ENCODE measurements at regions not wholly inside any gene's neighbourhood (a gene's known extent, or its start where the extent isn't known, plus 50 kb on each side); places are given as distances from the start of the nearest gene placed in this dataset.

GRCh38 chr17:15109608-15110007 is 155.5 kb downstream of the PMP22 start:
- H3K9me3 ChIP-seq (ENCODE audit: control insufficient read depth in 1 of 2, low read length in 2 of 2), result no peaks in the 10 kb centered on the region
- no peaks in the 10 kb centered on the region for H3K27me3 ChIP-seq (ENCODE audit: low read depth, low read length)
- no peak overlapping the region for H3K4me3 ChIP-seq (ENCODE audit: low read depth in 1 of 2, low read length in 2 of 2)
- peaks cover 0 to 13% of the 10 kb centered on the region in 2 donors for H3K4me1 ChIP-seq (ENCODE audit: control insufficient read depth in 1 of 2, insufficient read depth in 2 of 2, low read length in 2 of 2)
- H3K27ac ChIP-seq (ENCODE audit: low read length), result no peak overlapping the region
- H3K36me3 ChIP-seq (ENCODE audit: control insufficient read depth in 1 of 2, insufficient read depth in 2 of 2, low read length in 2 of 2), result no peaks in the 10 kb centered on the region

DNA sequence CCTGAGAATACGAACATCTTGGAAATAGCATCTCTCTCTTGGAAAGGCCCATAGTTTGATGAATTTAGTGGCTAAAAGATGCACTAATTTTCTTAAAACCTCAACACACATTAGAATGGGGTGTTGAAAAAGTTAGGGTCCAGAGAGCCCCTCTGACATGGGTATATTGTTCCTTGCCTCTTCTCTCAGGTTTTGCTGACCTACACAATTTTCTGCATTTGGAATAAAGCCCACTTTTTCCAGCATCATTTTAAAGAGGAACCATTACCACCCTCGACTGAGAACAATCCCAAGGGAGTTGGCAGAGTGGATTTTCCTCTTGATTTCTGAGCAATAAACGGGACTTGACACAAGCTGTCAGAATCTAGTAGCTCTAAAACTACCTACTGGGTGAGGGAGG is 156.1 kb downstream of the PMP22 start:
- Histone ChIP-seq H3K36me3 (ENCODE audit: control insufficient read depth in 1 of 2, insufficient read depth in 2 of 2, low read length in 2 of 2) (no peaks in the 10 kb centered on the region), H3K27ac (ENCODE audit: low read length) (no peak overlapping the region), H3K9me3 (ENCODE audit: control insufficient read depth in 1 of 2, low read length in 2 of 2) (no peaks in the 10 kb centered on the region), H3K4me3 (ENCODE audit: low read depth in 1 of 2, low read length in 2 of 2) (no peak overlapping the region), H3K4me1 (ENCODE audit: control insufficient read depth in 1 of 2, insufficient read depth in 2 of 2, low read length in 2 of 2) (peaks cover 0 to 13% of the 10 kb centered on the region in 2 donors), H3K27me3 (ENCODE audit: low read depth, low read length) (no peaks in the 10 kb centered on the region)

- Histone ChIP-seq H3K36me3 (ENCODE audit: control insufficient read depth in 1 of 2, insufficient read depth in 2 of 2, low read length in 2 of 2) (no peaks in the 10 kb centered on the region), H3K9me3 (ENCODE audit: control insufficient read depth in 1 of 2, low read length in 2 of 2) (no peaks in the 10 kb centered on the region), H3K4me3 (ENCODE audit: low read depth in 1 of 2, low read length in 2 of 2) (no peak overlapping the region), H3K4me1 (ENCODE audit: control insufficient read depth in 1 of 2, insufficient read depth in 2 of 2, low read length in 2 of 2) (no peaks in the 10 kb centered on the region), H3K27me3 (ENCODE audit: low read depth, low read length) (no peaks in the 10 kb centered on the region), H3K27ac (ENCODE audit: low read length) (no peak overlapping the region)
Observed at GRCh38 chr17:15106540-15106939, 158.6 kb downstream of the PMP22 start.

GRCh38 chr17:15103785-15104184 is 161.3 kb downstream of the PMP22 start:
- Histone ChIP-seq H3K4me3 (ENCODE audit: low read depth in 1 of 2, low read length in 2 of 2) (no peak overlapping the region), H3K27me3 (ENCODE audit: low read depth, low read length) (no peaks in the 10 kb centered on the region), H3K4me1 (ENCODE audit: control insufficient read depth in 1 of 2, insufficient read depth in 2 of 2, low read length in 2 of 2) (no peaks in the 10 kb centered on the region), H3K9me3 (ENCODE audit: control insufficient read depth in 1 of 2, low read length in 2 of 2) (no peaks in the 10 kb centered on the region), H3K36me3 (ENCODE audit: control insufficient read depth in 1 of 2, insufficient read depth in 2 of 2, low read length in 2 of 2) (no peaks in the 10 kb centered on the region), H3K27ac (ENCODE audit: low read length) (no peak overlapping the region)

DNA sequence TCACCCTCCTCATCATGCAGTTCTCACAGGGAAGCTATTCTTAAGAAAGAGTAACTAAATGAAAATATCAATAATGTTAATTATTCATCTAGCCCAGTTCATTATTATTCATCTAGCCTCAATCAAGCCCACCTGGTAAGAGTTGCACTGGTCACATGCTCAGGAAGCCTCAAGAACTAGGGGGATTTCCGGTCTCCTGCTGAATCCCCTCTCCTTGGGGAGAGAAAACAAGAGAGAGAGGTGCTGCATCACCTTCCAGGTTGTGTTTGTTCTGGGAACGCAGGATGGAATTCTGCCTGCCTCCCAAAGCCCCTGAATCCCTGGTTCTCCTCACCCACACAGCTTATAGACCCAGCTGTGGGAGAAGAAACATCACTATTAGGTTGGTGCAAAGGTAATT is 164.0 kb downstream of the PMP22 start:
- no peaks in the 10 kb centered on the region for H3K4me1 ChIP-seq (ENCODE audit: control insufficient read depth in 1 of 2, insufficient read depth in 2 of 2, low read length in 2 of 2)
- no peaks in the 10 kb centered on the region for H3K36me3 ChIP-seq (ENCODE audit: control insufficient read depth in 1 of 2, insufficient read depth in 2 of 2, low read length in 2 of 2)
- H3K27ac ChIP-seq (ENCODE audit: low read length), result no peak overlapping the region
- H3K27me3 ChIP-seq (ENCODE audit: low read depth, low read length), result no peaks in the 10 kb centered on the region
- H3K4me3 ChIP-seq (ENCODE audit: low read depth in 1 of 2, low read length in 2 of 2), result no peak overlapping the region
- H3K9me3 ChIP-seq (ENCODE audit: control insufficient read depth in 1 of 2, low read length in 2 of 2), result no peaks in the 10 kb centered on the region

DNA sequence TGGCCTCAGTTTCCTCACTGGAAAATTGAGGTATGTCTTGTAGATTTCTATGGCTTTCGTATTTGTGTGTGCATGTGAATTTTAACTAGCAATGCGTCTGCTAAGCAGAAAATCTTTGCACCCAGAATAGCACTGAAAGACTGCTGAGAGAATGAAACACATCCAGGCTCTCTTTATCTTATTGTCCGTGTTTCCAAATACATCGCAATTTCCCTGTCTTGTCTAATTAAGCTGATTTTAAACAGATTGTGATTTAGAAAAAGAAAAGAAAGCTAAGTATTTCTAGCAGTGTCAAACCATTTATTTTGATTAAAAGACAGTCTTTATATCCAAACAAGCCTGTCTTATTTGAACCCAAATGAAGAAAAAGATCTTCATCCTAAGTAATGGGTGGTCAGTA is 168.6 kb downstream of the PMP22 start:
- H3K27ac ChIP-seq (ENCODE audit: low read length), result no peak overlapping the region
- H3K36me3 ChIP-seq (ENCODE audit: control insufficient read depth in 1 of 2, insufficient read depth in 2 of 2, low read length in 2 of 2), result no peaks in the 10 kb centered on the region
- no peaks in the 10 kb centered on the region for H3K27me3 ChIP-seq (ENCODE audit: low read depth, low read length)
- no peaks in the 10 kb centered on the region for H3K4me1 ChIP-seq (ENCODE audit: control insufficient read depth in 1 of 2, insufficient read depth in 2 of 2, low read length in 2 of 2)
- no peak overlapping the region for H3K4me3 ChIP-seq (ENCODE audit: low read depth in 1 of 2, low read length in 2 of 2)
- no peaks in the 10 kb centered on the region for H3K9me3 ChIP-seq (ENCODE audit: control insufficient read depth in 1 of 2, low read length in 2 of 2)

DNA sequence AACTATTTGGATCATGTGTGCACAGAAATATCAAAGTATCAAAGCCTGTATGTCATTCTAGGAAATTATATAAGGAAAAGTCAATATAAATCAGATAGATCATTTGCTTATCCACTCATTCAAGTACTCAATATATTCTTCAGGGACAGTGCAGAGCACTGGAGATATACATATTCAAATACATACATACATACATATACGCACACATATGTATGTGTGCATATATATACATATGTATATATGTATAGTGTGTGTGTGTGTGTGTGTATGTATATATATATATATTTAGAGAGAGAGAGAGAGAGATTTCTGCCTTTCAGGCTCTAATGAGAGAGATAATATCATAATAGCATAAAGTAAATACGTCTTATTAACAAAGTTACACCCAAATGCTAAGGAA is 169.2 kb downstream of the PMP22 start:
- no peaks in the 10 kb centered on the region for H3K4me1 ChIP-seq (ENCODE audit: control insufficient read depth in 1 of 2, insufficient read depth in 2 of 2, low read length in 2 of 2)
- H3K27me3 ChIP-seq (ENCODE audit: low read depth, low read length), result no peaks in the 10 kb centered on the region
- H3K9me3 ChIP-seq (ENCODE audit: control insufficient read depth in 1 of 2, low read length in 2 of 2), result no peaks in the 10 kb centered on the region
- H3K4me3 ChIP-seq (ENCODE audit: low read depth in 1 of 2, low read length in 2 of 2), result no peak overlapping the region
- no peaks in the 10 kb centered on the region for H3K36me3 ChIP-seq (ENCODE audit: control insufficient read depth in 1 of 2, insufficient read depth in 2 of 2, low read length in 2 of 2)
- no peak overlapping the region for H3K27ac ChIP-seq (ENCODE audit: low read length)

GRCh38 chr17:15092762-15093161 is 172.4 kb downstream of the PMP22 start:
- Histone ChIP-seq H3K4me1 (ENCODE audit: control insufficient read depth in 1 of 2, insufficient read depth in 2 of 2, low read length in 2 of 2) (no peaks in the 10 kb centered on the region), H3K27me3 (ENCODE audit: low read depth, low read length) (no peaks in the 10 kb centered on the region), H3K9me3 (ENCODE audit: control insufficient read depth in 1 of 2, low read length in 2 of 2) (no peaks in the 10 kb centered on the region), H3K27ac (ENCODE audit: low read length) (no peak overlapping the region), H3K4me3 (ENCODE audit: low read depth in 1 of 2, low read length in 2 of 2) (no peak overlapping the region), H3K36me3 (ENCODE audit: control insufficient read depth in 1 of 2, insufficient read depth in 2 of 2, low read length in 2 of 2) (no peaks in the 10 kb centered on the region)

DNA sequence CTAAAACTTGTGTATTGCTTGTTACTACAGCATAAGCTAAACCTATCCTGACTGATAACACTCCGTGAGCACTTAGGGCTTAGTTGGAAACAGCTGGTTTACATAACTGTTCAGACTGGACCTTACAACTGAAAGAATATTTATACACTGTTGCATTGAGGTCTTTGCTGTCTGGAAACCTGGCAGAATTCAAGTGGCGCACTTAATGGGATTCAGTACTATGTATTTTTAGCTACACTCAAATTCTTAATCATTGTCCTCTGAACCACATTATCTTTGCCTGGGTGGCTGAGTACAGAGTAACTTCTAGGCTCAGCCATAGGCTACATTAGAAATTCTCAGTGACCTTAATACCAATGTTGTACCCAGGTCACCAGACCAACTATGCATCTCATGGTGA is 172.9 kb downstream of the PMP22 start:
- Histone ChIP-seq H3K4me3 (ENCODE audit: low read depth in 1 of 2, low read length in 2 of 2) (no peak overlapping the region), H3K4me1 (ENCODE audit: control insufficient read depth in 1 of 2, insufficient read depth in 2 of 2, low read length in 2 of 2) (no peaks in the 10 kb centered on the region), H3K36me3 (ENCODE audit: control insufficient read depth in 1 of 2, insufficient read depth in 2 of 2, low read length in 2 of 2) (no peaks in the 10 kb centered on the region), H3K27ac (ENCODE audit: low read length) (no peak overlapping the region), H3K27me3 (ENCODE audit: low read depth, low read length) (no peaks in the 10 kb centered on the region), H3K9me3 (ENCODE audit: control insufficient read depth in 1 of 2, low read length in 2 of 2) (no peaks in the 10 kb centered on the region)

DNA sequence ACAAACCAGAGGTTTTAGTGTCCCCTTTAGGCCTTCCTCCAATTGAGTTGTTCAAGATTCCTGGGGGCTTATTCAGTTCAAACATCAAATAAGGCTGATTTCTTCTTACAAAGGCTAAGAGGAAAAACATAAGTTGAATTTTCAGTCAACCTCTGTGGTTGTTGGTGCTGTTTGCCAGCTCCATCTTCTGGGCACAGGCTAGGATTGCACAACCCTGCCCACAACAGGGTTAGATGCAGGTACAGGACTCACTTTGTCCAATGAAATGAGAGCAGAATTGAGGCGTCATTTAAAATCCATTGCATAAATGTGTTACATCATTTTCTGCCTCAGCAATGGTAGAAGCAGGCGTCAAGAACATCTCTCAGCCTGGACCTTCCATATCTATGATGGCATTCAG is 173.3 kb downstream of the PMP22 start:
- H3K36me3 ChIP-seq (ENCODE audit: control insufficient read depth in 1 of 2, insufficient read depth in 2 of 2, low read length in 2 of 2), result no peaks in the 10 kb centered on the region
- no peak overlapping the region for H3K27ac ChIP-seq (ENCODE audit: low read length)
- no peaks in the 10 kb centered on the region for H3K4me1 ChIP-seq (ENCODE audit: control insufficient read depth in 1 of 2, insufficient read depth in 2 of 2, low read length in 2 of 2)
- H3K4me3 ChIP-seq (ENCODE audit: low read depth in 1 of 2, low read length in 2 of 2), result no peak overlapping the region
- H3K9me3 ChIP-seq (ENCODE audit: control insufficient read depth in 1 of 2, low read length in 2 of 2), result no peaks in the 10 kb centered on the region
- no peaks in the 10 kb centered on the region for H3K27me3 ChIP-seq (ENCODE audit: low read depth, low read length)

DNA sequence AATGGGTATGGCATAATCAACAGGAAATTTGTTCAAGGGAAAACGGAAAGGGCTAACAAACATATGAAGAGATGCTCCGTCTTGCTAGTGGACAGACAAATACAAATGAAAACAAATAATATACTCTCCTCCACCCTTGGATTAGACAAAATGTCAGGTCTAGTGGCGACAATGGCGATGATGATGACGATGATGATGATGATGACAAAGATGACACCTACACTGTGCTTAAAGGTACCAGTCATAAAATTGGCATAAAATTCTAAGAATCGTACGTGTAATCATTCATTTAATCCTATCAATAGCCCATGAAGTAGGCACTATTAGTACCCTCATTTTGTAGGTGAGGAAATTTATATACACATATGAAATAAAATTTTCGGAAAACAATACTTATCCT is 174.6 kb downstream of the PMP22 start:
- Histone ChIP-seq H3K27me3 (ENCODE audit: low read depth, low read length) (no peaks in the 10 kb centered on the region), H3K4me1 (ENCODE audit: control insufficient read depth in 1 of 2, insufficient read depth in 2 of 2, low read length in 2 of 2) (no peaks in the 10 kb centered on the region), H3K4me3 (ENCODE audit: low read depth in 1 of 2, low read length in 2 of 2) (no peak overlapping the region), H3K36me3 (ENCODE audit: control insufficient read depth in 1 of 2, insufficient read depth in 2 of 2, low read length in 2 of 2) (no peaks in the 10 kb centered on the region), H3K9me3 (ENCODE audit: control insufficient read depth in 1 of 2, low read length in 2 of 2) (no peaks in the 10 kb centered on the region), H3K27ac (ENCODE audit: low read length) (no peak overlapping the region)

- Histone ChIP-seq H3K27ac (ENCODE audit: low read length) (no peak overlapping the region), H3K36me3 (ENCODE audit: control insufficient read depth in 1 of 2, insufficient read depth in 2 of 2, low read length in 2 of 2) (no peaks in the 10 kb centered on the region), H3K27me3 (ENCODE audit: low read depth, low read length) (no peaks in the 10 kb centered on the region)
Observed at GRCh38 chr17:15087946-15088345, 177.2 kb downstream of the PMP22 start.

More at GRCh38 chr17:15087946-15088345, 177.2 kb downstream of the PMP22 start:
- H3K4me1 ChIP-seq (ENCODE audit: control insufficient read depth in 1 of 2, insufficient read depth in 2 of 2, low read length in 2 of 2), result no peaks in the 10 kb centered on the region
- H3K9me3 ChIP-seq (ENCODE audit: control insufficient read depth in 1 of 2, low read length in 2 of 2), result no peaks in the 10 kb centered on the region
- H3K4me3 ChIP-seq (ENCODE audit: low read depth in 1 of 2, low read length in 2 of 2), result no peak overlapping the region
